ENCODE measurements at regions not wholly inside any gene's neighbourhood (a gene's known extent, or its start where the extent isn't known, plus 50 kb on each side); places are given as distances from the start of the nearest gene placed in this dataset.

DNA sequence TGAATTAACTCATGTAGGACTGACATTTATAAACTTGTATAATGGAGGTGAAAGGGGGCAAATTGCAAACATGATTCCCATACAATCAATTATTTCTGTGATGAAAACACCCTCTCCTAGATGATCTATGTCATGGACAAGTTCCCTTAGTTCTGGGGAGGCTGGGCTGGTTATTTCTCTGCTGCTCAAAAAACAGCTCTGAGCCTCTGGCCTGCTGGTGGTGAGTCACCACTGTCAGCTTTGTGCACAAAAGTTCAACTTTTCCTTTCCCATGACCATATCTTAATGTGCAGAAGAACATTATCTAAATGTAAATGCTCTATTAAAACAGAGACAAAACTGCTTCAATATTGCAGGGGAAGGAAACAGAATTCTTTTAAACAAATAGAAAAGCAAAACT is 85.0 kb downstream of the HMHB1 start:
- Histone ChIP-seq H3K4me3 (ENCODE audit: low read depth, low read length) (no peak overlapping the region), H3K27me3 (ENCODE audit: control insufficient read depth, insufficient read depth, low read length) (no peaks in the 10 kb centered on the region), H3K9me3 (ENCODE audit: control insufficient read depth, insufficient read depth, low read length) (no peaks in the 10 kb centered on the region), H3K27ac (ENCODE audit: low read depth, low read length) (no peak overlapping the region)
- no peak for DNase-seq (ENCODE audit: low read depth, low spot score)
- CTCF ChIA-PET = no interaction called here
- TF ChIP-seq, protein P1, sequence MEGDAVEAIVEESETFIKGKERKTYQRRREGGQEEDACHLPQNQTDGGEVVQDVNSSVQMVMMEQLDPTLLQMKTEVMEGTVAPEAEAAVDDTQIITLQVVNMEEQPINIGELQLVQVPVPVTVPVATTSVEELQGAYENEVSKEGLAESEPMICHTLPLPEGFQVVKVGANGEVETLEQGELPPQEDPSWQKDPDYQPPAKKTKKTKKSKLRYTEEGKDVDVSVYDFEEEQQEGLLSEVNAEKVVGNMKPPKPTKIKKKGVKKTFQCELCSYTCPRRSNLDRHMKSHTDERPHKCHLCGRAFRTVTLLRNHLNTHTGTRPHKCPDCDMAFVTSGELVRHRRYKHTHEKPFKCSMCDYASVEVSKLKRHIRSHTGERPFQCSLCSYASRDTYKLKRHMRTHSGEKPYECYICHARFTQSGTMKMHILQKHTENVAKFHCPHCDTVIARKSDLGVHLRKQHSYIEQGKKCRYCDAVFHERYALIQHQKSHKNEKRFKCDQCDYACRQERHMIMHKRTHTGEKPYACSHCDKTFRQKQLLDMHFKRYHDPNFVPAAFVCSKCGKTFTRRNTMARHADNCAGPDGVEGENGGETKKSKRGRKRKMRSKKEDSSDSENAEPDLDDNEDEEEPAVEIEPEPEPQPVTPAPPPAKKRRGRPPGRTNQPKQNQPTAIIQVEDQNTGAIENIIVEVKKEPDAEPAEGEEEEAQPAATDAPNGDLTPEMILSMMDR (IDR thresholded peaks at IDR 0.05; ENCODE audit: low read depth, low read length) = no peak
- POLR2A ChIA-PET = interaction anchor here (0.7 kb wide), 1 partner anchor 1928 kb away, joined by 3 read pairs; the partner anchor contains the start of gene RNF14

DNA sequence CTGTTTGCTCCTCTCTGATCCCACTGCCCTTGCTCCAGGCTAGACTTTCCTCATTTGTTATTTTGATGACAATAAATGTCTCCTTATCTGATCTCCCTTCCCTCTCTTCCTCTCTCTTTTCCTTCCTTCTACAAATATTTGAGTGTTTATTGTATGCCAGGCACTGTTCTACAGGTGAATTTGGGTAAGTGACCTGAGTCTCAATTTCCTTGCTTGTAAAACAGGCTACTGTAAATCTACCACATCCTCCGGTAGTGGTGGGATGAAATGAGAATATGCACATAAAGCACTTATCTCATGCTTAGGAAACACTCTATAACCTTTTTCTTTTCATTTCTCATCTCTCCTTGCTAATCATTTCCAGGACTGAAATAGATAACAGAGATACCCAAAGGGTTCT is 86.4 kb downstream of the HMHB1 start:
- ChIA-PET POLR2A (interaction anchor here (0.6 kb wide), 1 partner anchor 8 kb away, joined by 3 read pairs; no protein-coding TSS in a partner anchor), CTCF (interaction anchor here (0.8 kb wide), 1 partner anchor 244 kb away, joined by 4 read pairs; no protein-coding TSS in a partner anchor)
- Histone ChIP-seq H3K9me3 (ENCODE audit: control insufficient read depth, insufficient read depth, low read length) (no peaks in the 10 kb centered on the region), H3K4me3 (ENCODE audit: low read depth, low read length) (no peak overlapping the region), H3K27ac (ENCODE audit: low read depth, low read length) (no peak overlapping the region), H3K27me3 (ENCODE audit: control insufficient read depth, insufficient read depth, low read length) (no peaks in the 10 kb centered on the region)
- TF ChIP-seq, protein P1 (IDR thresholded peaks at IDR 0.05; ENCODE audit: low read depth, low read length) = no peak
- no peak for DNase-seq (ENCODE audit: low read depth, low spot score)

- CTCF ChIA-PET = interaction anchor here (0.7 kb wide), 1 partner anchor 403 kb away, joined by 3 read pairs; no protein-coding TSS in a partner anchor
- H3K27me3 ChIP-seq (ENCODE audit: control insufficient read depth, insufficient read depth, low read length) = no peaks in the 10 kb centered on the region
- H3K4me3 ChIP-seq (ENCODE audit: low read depth, low read length) = no peak overlapping the region
- TF ChIP-seq, protein P1 (IDR thresholded peaks at IDR 0.05; ENCODE audit: low read depth, low read length) = no peak
- H3K27ac ChIP-seq (ENCODE audit: low read depth, low read length) = no peak overlapping the region
- no peaks in the 10 kb centered on the region for H3K9me3 ChIP-seq (ENCODE audit: control insufficient read depth, insufficient read depth, low read length)
- DNase-seq (ENCODE audit: low read depth, low spot score) = no peak
- POLR2A ChIA-PET = no interaction called here
Observed at GRCh38 chr5:143898916-143899591, 87.1 kb downstream of the HMHB1 start.

DNA sequence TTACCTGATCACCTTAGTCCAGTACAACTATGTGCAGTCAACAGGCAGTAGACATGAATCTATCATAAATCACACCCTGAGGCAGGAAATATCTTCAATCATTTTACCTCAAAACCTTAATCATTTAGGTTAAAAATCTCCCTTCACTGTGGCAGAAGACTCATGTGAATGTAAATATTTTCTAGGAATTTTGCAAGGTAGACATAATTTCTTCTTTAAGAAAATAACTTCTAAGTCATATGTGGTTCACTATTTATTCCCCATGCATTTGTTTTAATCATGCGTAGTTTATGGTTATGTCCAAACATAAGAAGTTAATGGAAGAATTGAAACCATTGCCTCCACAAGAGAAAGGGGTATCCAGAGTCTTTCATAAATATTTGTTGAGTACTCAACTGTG is 97.0 kb downstream of the HMHB1 start:
- ChIA-PET CTCF (no interaction called here), POLR2A (no interaction called here)
- no peak for DNase-seq (ENCODE audit: low read depth, low spot score)
- Histone ChIP-seq H3K27ac (ENCODE audit: low read depth, low read length) (no peak overlapping the region), H3K27me3 (ENCODE audit: control insufficient read depth, insufficient read depth, low read length) (no peaks in the 10 kb centered on the region), H3K9me3 (ENCODE audit: control insufficient read depth, insufficient read depth, low read length) (peaks cover 3% of the 10 kb centered on the region; the same call in 1 of the 2 replicates), H3K4me3 (ENCODE audit: low read depth, low read length) (no peak overlapping the region)
- TF ChIP-seq, protein P1 (IDR thresholded peaks at IDR 0.05; ENCODE audit: low read depth, low read length) = no peak

DNA sequence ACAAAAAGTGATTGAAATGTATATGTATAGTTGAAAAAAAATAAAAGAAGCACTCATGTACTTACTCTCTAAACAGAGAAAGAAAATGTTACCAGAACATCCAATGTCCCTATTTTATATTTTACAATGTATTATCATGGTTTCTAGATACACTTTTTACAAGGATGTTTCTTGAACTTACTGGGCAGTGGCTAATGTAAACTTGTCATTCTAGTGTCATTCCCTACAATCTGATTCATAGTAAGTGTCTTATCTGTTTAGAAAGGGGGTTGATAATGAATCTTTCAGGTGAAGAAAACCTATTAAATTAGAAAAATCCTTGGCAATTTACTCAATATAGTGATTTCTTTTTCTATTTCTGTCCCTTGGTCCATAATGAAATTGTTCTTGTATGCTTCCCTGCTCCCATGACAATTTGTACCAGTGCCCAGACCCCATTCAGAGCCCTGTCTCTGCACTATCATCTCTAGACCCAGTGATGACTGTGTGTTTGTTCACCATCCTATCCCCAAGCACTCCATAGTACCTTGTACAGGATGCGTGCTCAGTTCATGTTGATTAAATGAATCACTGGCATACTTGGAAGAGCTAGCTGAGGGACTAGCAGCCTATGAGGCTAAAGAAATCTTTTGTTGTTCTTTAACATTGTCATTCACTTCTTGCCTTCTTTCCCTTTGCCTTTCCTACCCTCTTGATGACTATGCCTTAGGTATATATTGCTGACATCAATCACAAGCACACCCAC is 101.2 kb downstream of the HMHB1 start:
- ChIA-PET CTCF (no interaction called here), POLR2A (interaction anchor here (0.6 kb wide), 1 partner anchor 11 kb away, joined by 3 read pairs; no protein-coding TSS in a partner anchor)
- no peaks in the 10 kb centered on the region for H3K27me3 ChIP-seq (ENCODE audit: control insufficient read depth, insufficient read depth, low read length)
- TF ChIP-seq, protein P1 (IDR thresholded peaks at IDR 0.05; ENCODE audit: low read depth, low read length) = no peak
- H3K4me3 ChIP-seq (ENCODE audit: low read depth, low read length) = no peak overlapping the region
- DNase-seq (ENCODE audit: low read depth, low spot score) = no peak
- no peak overlapping the region for H3K27ac ChIP-seq (ENCODE audit: low read depth, low read length)
- peaks cover 3% of the 10 kb centered on the region; the same call in 1 of the 2 replicates for H3K9me3 ChIP-seq (ENCODE audit: control insufficient read depth, insufficient read depth, low read length)

Measured in AG04450 (cell line).